ENCODE measurements at regions not wholly inside any gene's neighbourhood (a gene's known extent, or its start where the extent isn't known, plus 50 kb on each side); places are given as distances from the start of the nearest gene placed in this dataset.

DNA sequence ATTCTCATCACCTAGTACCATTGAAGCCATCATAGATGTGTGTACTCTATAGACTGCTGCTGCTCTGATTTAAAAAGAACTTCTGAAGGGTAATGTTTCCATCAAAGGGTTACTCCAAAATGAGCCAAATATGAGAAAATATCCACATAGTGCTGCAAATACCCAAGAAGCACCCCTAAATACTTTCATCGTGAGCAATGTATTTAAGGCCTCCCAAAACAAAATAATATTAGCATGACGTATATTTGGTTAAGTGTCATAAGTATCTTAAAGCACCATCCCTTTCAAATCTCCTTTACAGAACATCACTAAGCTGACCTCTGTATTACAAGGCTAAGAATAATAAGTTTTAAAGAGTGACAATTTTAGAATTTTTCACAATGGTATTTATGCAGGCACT is 421.8 kb downstream of the MTRR start:
- Mint-ChIP-seq H3K27ac (ENCODE audit: unreplicated experiment) (no peak overlapping the region), H3K4me1 (ENCODE audit: low read depth, unreplicated experiment) (no peaks in the 10 kb centered on the region), H3K4me3 (ENCODE audit: low read depth, unreplicated experiment) (no peak overlapping the region), H3K36me3 (ENCODE audit: insufficient read depth, unreplicated experiment) (no peaks in the 10 kb centered on the region), H3K27me3 (ENCODE audit: unreplicated experiment) (no peaks in the 10 kb centered on the region), H3K9me3 (ENCODE audit: low read depth, unreplicated experiment) (peaks cover 11% of the 10 kb centered on the region)
- no peak for DNase-seq
- CTCF ChIA-PET = no interaction called here
- TF ChIP-seq, protein P1, sequence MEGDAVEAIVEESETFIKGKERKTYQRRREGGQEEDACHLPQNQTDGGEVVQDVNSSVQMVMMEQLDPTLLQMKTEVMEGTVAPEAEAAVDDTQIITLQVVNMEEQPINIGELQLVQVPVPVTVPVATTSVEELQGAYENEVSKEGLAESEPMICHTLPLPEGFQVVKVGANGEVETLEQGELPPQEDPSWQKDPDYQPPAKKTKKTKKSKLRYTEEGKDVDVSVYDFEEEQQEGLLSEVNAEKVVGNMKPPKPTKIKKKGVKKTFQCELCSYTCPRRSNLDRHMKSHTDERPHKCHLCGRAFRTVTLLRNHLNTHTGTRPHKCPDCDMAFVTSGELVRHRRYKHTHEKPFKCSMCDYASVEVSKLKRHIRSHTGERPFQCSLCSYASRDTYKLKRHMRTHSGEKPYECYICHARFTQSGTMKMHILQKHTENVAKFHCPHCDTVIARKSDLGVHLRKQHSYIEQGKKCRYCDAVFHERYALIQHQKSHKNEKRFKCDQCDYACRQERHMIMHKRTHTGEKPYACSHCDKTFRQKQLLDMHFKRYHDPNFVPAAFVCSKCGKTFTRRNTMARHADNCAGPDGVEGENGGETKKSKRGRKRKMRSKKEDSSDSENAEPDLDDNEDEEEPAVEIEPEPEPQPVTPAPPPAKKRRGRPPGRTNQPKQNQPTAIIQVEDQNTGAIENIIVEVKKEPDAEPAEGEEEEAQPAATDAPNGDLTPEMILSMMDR (IDR thresholded peaks at IDR 0.05; ENCODE audit: unreplicated experiment) = no peak
- intact Hi-C loops (cut with micrococcal nuclease; ENCODE audit: unreplicated experiment) = no loop called here
- BruUV-seq (replicated peaks) = no TSS peak

DNA sequence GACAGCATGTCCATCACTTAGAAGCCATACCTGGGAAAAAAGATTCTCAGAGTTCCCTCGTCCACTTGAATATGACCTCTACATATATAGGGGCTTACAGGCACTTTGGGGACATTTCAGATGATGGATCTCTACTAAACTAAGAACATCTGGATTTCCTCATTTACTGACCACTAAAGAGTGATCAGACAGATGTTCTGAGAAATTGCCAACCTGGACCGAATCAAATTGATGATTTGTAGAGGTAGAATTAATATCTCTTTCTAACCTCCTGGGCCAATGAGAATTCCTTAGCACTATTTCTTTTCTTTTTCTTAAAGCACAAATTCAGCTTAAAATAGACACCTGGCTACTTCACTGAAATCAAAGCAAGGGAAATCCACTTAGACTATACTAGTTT is 422.7 kb downstream of the MTRR start:
- Mint-ChIP-seq H3K4me3 (ENCODE audit: low read depth, unreplicated experiment) (no peak overlapping the region), H3K9me3 (ENCODE audit: low read depth, unreplicated experiment) (peaks cover 15% of the 10 kb centered on the region), H3K4me1 (ENCODE audit: low read depth, unreplicated experiment) (no peaks in the 10 kb centered on the region), H3K36me3 (ENCODE audit: insufficient read depth, unreplicated experiment) (no peaks in the 10 kb centered on the region), H3K27ac (ENCODE audit: unreplicated experiment) (no peak overlapping the region), H3K27me3 (ENCODE audit: unreplicated experiment) (no peaks in the 10 kb centered on the region)
- TF ChIP-seq, protein P1 (IDR thresholded peaks at IDR 0.05; ENCODE audit: unreplicated experiment) = no peak
- BruUV-seq (replicated peaks) = no TSS peak
- DNase-seq = no peak
- CTCF ChIA-PET = no interaction called here
- intact Hi-C loops (cut with micrococcal nuclease; ENCODE audit: unreplicated experiment) = no loop called here

DNA sequence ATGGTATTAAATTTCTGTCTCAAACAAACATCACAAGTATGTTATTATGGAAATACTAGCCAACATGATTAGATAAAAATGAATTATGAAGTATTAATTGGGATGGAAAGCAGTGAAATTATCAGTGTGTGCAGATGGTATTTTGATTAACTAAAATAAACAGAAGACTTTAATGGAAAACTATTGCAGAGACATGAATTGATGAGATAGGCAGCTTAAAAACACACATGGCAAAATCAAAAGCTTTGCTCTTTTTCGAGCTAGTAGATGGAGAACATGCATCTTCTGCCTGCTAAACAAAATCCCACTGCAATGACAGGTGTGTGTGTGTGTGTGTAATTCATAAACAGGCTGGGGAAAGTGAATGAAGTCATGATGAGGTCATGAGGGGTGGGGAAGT is 426.2 kb downstream of the MTRR start:
- TF ChIP-seq, protein P1 (IDR thresholded peaks at IDR 0.05; ENCODE audit: unreplicated experiment) = no peak
- intact Hi-C loops (cut with micrococcal nuclease; ENCODE audit: unreplicated experiment) = no loop called here
- DNase-seq = no peak
- H3K36me3 Mint-ChIP-seq (ENCODE audit: insufficient read depth, unreplicated experiment) = no peaks in the 10 kb centered on the region
- H3K4me3 Mint-ChIP-seq (ENCODE audit: low read depth, unreplicated experiment) = no peak overlapping the region
- no peak overlapping the region for H3K27ac Mint-ChIP-seq (ENCODE audit: unreplicated experiment)
- H3K27me3 Mint-ChIP-seq (ENCODE audit: unreplicated experiment) = no peaks in the 10 kb centered on the region
- no TSS peak for BruUV-seq (replicated peaks)
- no peaks in the 10 kb centered on the region for H3K4me1 Mint-ChIP-seq (ENCODE audit: low read depth, unreplicated experiment)
- H3K9me3 Mint-ChIP-seq (ENCODE audit: low read depth, unreplicated experiment) = peaks cover 16% of the 10 kb centered on the region
- CTCF ChIA-PET = no interaction called here

DNA sequence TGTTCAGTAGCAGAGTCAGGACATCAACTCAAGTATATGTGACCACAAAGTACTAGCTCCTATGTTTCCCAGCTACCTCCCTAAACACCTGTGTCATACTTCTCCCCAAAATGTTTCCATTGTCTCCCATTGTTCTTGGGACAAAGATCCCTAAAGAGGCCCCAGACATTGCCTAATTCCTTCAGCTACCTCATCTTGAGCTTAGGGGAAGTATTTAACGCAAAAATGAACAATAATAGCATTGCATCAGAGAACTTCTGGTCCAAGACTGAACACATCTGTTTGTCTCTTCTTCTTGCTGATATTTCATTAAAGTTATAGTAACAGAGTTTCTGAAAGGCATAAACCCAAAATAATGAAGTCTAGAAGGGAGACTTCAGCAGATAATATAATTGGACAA is 430.8 kb downstream of the MTRR start:
- Mint-ChIP-seq H3K27ac (ENCODE audit: unreplicated experiment) (no peak overlapping the region), H3K36me3 (ENCODE audit: insufficient read depth, unreplicated experiment) (no peaks in the 10 kb centered on the region), H3K4me1 (ENCODE audit: low read depth, unreplicated experiment) (no peaks in the 10 kb centered on the region), H3K4me3 (ENCODE audit: low read depth, unreplicated experiment) (no peak overlapping the region), H3K27me3 (ENCODE audit: unreplicated experiment) (no peaks in the 10 kb centered on the region), H3K9me3 (ENCODE audit: low read depth, unreplicated experiment) (peaks cover 19% of the 10 kb centered on the region)
- CTCF ChIA-PET = no interaction called here
- intact Hi-C loops (cut with micrococcal nuclease; ENCODE audit: unreplicated experiment) = no loop called here
- TF ChIP-seq, protein P1 (IDR thresholded peaks at IDR 0.05; ENCODE audit: unreplicated experiment) = no peak
- BruUV-seq (replicated peaks) = no TSS peak
- DNase-seq = no peak

DNA sequence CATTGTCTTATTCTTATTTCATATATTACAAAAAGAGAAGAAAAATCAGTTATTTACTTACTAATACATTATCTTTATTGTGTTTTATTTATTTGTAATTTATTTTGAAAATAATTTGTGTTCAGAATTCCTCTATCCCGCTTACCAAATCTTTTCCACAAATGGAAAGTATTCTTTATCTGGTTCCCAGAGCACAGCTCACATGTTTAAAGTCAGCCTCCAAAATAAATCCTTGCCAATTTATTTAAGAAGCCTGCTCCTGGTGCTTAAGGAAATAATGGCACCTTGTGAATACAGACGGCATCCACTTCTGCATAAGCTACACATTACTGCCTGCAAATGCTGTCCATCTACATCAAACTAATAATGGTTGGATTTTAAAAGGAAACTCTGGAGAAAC is 435.4 kb downstream of the MTRR start:
- Mint-ChIP-seq H3K4me3 (ENCODE audit: low read depth, unreplicated experiment) (no peak overlapping the region), H3K36me3 (ENCODE audit: insufficient read depth, unreplicated experiment) (no peaks in the 10 kb centered on the region), H3K9me3 (ENCODE audit: low read depth, unreplicated experiment) (peaks cover 23% of the 10 kb centered on the region), H3K4me1 (ENCODE audit: low read depth, unreplicated experiment) (no peaks in the 10 kb centered on the region), H3K27me3 (ENCODE audit: unreplicated experiment) (no peaks in the 10 kb centered on the region), H3K27ac (ENCODE audit: unreplicated experiment) (no peak overlapping the region)
- DNase-seq = no peak
- no TSS peak for BruUV-seq (replicated peaks)
- intact Hi-C loops (cut with micrococcal nuclease; ENCODE audit: unreplicated experiment) = no loop called here
- TF ChIP-seq, protein P1 (IDR thresholded peaks at IDR 0.05; ENCODE audit: unreplicated experiment) = no peak
- CTCF ChIA-PET = no interaction called here
